Activated CD4-positive, alpha-beta T cell treated with anti-CD3 and anti-CD28 coated beads, Interleukin-2, amount 50 U/mL, for 4 hours (primary cell): ENCODE measurements at regions not wholly inside any gene's neighbourhood (a gene's known extent, or its start where the extent isn't known, plus 50 kb on each side); places are given as distances from the start of the nearest gene placed in this dataset.

Experiments used
- DNase-seq, 2 experiments: peaks; one replicate each; pipeline ENCODE4 v3.0.0-alpha.2; 2020

DNA sequence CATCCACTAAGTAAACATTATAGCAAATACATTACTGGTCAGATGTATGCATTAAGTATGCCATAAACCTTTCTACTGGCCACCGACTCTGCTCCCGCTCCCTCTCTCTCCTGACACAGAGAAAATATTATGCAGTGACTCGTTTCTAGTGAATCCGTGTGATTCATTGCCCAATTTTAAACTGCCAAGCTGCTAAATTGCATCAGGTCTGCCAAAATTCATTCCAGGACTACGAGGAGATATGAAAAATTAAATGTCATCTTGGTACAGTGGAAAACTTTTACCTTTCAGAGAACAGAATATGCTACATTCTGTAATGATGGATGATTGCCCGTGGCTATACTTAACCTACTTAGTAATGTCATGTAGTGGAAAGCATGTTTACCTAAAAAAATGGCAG is 368.8 kb upstream of the TSHZ3 start:
- no peak for DNase-seq

DNA sequence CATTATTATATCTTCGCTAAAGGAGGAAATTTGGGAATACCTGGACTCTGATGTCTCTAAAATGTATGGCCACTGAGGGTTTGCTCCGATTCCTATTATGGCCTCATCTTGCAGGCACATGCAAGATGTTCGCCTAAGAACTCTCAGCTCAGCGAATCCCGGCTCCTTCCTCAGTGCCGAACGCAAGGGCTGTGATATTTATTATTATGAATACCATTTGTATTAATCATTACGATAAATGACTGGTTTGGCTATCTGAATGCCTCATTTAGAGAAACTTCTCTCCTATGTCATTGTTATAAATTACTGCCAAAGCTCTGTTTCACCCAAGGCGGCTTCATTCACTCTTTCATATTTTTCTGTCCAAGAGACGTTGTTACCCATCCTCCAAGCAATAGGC is 369.7 kb upstream of the TSHZ3 start:
- DNase-seq, result no peak

- DNase-seq, result no peak
Observed at GRCh38 chr19:31723101-31723500, 373.9 kb upstream of the TSHZ3 start.

DNA sequence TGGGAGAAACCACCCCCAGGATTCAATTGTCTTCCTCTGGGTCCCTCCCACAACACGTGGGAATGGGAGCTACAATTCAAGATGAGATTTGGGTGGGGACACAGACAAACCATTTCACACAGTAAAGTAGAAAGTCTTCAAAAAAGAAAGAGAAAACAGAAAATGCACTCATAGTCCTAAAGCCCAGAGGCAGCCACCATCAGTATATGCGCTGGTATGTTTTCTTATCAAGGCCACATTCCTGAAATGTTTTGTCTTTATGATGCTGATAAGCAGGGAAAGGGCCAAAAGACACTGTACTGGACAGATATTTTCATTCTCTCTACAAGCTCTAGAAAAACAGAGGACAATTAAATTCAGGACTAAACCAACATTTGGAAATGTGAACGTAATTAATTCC is 375.8 kb upstream of the TSHZ3 start:
- no peak for DNase-seq

- no peak for DNase-seq
Observed at GRCh38 chr19:31727536-31727935, 378.3 kb upstream of the TSHZ3 start.

GRCh38 chr19:31730270-31730669 is 381.0 kb upstream of the TSHZ3 start:
- no peak for DNase-seq

- DNase-seq, result no peak
Observed at GRCh38 chr19:31733591-31733990, 384.4 kb upstream of the TSHZ3 start.

DNA sequence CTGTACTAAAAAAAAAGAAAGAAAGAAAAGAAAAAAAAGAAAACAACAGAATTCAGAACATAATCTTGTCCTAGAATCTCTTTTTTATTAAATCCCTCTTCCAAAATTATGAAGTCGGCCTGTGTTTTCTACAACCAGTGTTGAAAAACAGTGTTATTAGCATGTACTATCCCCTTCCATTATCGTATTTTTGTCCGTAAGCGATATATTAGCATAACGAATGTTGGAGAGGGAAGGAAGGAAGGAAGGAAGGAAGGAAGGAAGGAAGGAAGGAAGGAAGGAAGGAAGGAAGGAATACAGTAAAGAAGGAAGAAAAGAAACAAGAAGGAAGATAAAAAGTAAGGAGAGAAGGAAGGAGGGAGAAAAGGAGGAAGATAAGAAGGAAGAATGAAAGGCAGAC is 393.0 kb upstream of the TSHZ3 start:
- DNase-seq, result no peak

DNA sequence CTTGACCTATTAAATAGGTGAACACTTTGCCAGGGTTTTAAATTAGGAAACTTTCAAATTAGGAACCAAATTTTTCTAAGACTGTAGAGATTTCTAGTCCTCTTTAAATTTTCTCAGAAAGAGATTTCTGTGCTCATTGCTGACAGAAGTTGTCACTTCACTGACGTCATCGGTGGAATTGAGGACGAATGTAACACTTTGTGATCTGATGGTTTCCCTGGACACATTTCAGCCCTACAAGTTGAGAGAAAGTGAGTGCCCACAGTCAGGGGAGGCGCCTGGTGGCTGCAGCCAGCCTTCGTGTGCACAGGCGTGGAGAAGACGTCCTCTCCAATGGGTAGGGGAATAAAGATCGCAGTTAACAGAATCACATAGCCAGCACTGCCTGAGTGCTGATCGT is 396.5 kb upstream of the TSHZ3 start:
- no peak for DNase-seq

GRCh38 chr19:31749231-31749630 is 400.0 kb upstream of the TSHZ3 start:
- DNase-seq, result no peak

DNA sequence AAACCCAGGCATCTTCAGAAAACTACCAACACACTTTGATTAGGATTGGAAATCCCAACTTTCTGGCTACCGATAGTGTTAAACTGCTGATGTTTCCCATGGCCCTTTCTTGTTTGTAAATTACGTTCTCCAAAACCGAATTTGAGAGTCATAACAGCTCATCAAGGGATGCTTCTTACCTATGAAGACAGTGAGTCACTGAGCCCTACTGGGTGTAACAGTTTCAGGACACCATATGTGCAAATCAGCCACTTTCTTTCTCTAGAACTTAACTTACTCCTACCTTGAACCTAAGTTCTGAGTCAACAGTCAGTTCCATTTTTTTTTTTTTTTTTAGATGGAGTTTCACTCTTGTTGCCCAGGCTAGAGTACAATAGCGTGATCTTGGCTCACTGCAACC is 410.1 kb upstream of the TSHZ3 start:
- no peak for DNase-seq

- no peak for DNase-seq
Observed at GRCh38 chr19:31761281-31761913, 412.2 kb upstream of the TSHZ3 start.

DNA sequence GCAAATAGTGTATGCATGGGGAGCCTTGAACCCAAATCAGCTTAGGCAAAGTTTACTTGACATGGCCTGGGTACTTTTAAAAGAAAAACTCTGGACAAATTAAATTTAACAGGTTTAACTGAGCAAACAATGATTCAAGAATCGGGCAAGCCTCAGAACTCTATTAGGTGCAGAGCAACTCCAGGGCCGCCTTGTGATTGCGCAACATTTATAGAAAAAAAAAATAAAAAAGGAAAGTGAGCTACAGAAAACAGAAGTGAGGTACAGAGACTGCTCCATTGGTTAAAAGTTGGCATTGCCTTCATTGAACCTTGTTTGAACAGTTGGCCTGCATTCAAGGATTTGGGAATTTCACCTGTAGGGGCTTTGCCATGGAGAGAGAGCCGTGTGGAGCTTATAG is 421.0 kb upstream of the TSHZ3 start:
- DNase-seq, result no peak

DNA sequence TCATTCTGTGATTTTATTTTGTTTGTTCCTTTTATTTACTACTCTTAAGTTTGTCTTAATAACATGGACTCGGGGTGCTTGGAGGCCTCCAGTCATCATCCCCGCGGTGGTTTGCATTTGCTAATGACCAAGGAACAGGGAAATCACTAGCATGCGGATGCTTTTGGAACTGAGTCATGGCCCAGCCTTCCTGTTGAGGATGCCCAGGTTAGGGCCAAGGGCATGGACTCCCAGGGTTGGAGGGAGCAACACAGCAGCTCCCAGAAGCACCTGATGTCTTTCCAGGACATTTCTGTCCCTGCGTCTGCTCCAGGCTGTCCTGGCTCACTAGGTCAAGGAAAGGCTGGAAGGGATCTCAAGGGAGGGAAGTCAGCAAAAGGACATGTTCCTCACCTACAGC is 423.7 kb upstream of the TSHZ3 start:
- no peak for DNase-seq

DNA sequence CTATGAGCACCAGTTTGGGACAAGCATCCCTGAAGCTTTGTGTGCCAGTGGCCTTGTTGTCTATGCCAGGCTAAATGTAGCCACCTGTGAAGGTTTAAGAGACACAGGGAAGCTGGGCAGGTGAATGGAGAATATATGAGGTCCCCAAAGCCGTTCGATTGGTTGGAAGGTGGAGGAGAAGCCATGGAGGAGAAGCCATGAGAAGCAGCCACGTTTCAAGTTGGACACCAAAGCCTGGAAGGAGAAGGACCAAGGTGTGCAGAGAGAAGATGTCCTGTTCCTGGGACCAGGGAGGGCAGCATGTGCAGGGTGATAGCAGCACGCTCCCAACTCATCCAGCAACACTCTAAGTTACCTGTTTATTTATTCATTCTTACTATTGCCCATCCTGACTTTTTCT is 432.3 kb upstream of the TSHZ3 start:
- no peak for DNase-seq

DNA sequence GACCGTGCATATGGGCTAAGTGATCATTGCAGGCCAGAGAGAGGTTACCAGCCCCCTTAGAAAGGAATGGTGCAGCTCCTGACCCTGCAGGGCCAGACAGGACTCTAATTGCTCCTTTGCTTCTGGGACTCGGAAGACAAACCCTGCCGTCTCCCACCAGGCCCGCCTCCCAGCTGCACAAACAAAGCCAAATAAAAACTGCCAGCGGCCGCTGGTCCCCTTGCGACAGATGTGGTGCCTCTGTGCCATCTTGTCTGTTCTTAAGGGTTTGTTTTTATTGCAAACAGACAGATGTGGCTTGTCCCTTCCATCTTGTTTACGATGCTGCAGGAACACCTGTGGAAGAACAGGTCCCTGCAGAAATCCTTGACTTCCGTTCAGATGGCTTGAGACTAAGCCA is 434.4 kb upstream of the TSHZ3 start:
- DNase-seq, result no peak

GRCh38 chr19:31784671-31785101 is 435.4 kb upstream of the TSHZ3 start:
- no peak for DNase-seq

DNA sequence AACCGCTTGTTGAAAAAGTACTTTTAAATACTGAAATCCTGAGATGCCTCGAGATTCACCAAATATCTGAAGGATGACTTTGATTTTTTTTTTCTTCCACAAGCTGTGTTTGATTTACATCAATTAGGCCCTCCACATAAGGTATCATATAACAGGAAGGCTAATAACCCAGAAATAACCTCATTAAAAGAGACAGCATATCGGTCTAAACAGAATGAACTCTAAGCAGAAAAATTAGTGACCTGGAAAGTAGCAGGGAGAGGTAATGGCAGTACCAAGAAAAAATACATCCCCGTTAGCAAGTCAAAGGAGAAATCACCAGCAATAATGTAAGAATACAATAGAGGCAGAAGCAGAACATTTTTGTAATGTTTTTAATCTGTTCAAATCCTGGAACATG is 452.4 kb upstream of the TSHZ3 start:
- no peak for DNase-seq

GRCh38 chr19:31803835-31804446 is 454.7 kb upstream of the TSHZ3 start:
- no peak for DNase-seq

DNA sequence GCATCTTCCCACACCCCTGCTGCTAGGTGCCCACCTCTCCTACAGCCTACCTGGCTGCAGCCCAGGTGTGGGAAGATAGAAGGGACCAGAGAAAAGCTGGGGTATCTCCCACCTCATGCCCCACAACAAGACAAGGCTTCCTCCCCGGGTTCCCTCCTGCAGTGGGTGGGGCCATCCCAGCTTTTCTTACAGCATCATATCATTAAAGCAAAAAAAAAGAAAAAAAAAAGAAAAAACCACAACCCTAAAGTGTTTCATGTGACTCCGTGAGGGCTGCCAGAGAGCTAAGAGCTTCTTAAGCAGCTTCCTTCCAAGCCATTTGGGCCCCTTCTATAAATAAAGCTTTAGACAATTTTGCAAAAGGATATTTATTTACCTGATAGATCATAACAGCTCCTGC is 455.4 kb upstream of the TSHZ3 start:
- DNase-seq, result no peak

- DNase-seq, result no peak
Observed at GRCh38 chr19:31810536-31811109, 461.4 kb upstream of the TSHZ3 start.

DNA sequence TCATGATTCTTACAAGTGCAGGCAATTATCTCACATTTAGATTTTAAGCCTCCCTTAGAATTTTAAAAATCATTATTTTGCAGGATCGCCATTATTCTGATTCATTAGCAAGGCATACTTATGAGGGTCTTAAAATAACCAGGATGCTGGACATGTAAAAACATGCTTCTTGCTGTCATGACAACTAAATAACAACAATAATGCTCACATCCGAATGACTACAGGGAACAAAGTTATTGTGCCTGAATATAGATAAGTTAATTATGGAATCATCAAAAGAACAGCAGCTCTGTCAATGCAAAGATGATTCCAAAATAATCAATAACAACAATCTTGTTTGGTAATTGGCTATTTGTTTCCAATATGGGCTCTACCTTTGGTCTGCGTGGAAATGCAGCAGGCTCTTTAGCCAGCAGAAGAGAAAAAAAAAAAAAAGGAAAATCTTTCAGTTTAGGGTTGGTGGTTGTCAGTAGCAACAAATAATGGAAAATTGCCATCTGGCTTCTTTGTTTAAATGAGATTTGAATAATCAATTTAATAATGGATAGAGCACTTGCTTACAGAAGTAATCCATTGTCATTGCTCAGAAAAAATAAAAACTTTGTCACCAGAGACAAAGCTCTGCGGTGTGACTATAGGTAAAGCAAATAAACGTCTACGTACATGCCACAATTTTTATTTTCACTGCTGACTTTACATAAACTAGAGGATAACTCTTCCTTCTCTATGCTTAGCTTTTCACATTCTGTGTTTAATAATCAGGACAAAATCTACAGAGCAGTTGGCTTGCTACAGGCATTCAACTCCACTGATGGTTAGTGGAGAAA is 468.9 kb upstream of the TSHZ3 start:
- DNase-seq, result no peak

DNA sequence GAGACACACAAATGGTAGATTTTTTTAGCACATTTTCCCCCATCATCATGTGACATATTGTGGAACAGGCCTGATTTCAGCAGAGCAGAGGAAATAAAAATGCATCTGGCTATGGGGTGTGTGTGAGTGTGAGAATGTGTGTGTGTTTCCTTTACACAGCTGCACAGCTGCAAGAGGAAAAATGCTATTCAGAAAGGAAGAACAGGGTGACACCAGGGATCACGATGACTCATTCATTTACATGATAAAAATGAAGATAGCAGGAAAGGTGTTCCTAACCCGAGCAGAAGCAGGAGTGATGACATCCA is 469.5 kb upstream of the TSHZ3 start:
- DNase-seq, result no peak

GRCh38 chr19:31819837-31820236 is 470.6 kb upstream of the TSHZ3 start:
- no peak for DNase-seq
